Fibroblast of skin of left quadriceps (primary cell): ENCODE measurements at regions not wholly inside any gene's neighbourhood (a gene's known extent, or its start where the extent isn't known, plus 50 kb on each side); places are given as distances from the start of the nearest gene placed in this dataset.

Experiments
- DNase-seq, 2 experiments: peaks; one replicate each; pipeline ENCODE4 v3.0.0-alpha.2; 2013; ENCODE audit warnings: low read depth in 2 of 2

DNA sequence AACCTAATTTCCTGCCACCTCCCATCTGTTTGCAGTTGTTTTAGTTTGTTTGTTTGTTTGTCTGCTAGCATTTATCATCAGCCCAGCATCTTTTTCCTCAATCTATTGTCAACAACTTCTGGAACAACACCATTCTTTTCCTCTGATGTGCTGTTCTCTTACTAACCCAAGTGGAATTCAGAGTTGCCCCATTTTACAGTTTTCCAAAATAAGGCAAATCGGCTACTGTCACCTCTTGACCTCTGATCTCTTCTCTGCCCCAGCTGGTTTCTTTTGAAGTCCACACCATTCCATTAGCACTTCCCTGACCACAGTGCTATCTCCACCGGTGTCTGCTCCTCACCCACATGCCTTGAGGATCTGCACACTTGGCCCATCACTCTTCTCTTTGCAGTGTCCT lies 102.4 kb downstream of the EFNB2 start:
- no peak for DNase-seq

DNA sequence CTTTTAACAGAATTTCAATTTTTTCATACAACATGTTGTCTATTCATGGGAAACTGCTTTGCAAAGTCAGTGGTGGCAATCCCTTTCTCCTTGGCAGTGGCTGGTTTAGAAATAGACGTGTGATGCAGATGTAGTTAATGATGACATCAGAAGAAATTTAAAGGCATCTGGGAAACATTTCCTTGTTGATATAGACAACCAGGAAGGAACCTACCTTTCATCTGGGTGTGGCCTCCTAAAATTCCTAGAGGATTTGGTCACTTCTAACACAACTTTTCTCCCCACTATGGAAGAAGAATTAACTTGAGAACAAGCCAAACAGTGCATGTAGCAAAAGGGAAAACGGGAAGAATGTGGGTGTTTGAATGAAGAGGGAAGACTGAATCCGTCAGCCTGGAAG lies 102.8 kb downstream of the EFNB2 start:
- DNase-seq = no peak

DNA sequence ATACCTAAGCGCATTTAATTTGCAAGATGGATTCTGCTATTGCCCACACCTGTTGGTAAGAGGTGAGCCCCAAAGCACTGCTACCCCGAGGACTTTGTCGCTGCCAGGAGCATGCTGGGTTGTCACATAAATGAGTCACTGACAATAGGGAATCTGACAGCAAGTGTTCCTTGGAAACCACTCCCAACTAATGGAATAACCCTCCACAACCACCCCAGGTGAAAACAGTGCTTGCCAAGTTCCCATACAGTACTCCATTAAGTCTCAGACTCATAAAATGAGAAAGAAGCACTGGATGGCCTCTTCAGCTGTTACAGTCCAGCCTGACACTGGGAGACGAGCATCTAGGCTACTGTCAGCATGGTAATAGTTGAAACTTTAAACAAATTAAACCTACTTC lies 108.6 kb downstream of the EFNB2 start:
- DNase-seq = no peak

DNA sequence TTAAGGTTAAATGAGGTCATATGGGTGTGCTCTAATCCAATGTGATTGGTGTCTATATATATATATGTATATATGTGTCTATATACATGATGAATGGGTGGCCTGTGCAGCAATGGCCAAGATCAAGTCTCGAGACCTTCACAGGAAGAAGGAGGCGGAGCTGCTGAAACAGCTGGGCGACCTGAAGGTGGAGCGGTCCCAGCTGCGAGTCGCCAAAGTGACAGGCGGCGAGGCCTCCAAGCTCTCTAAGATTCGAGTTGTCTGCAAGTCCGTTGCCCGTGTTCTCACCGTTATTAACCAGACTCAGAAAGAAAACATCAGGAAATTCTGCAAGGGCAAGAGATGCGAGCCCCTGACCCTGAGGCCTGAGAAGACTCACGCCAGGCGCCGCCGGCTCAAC lies 109.8 kb downstream of the EFNB2 start:
- no peak for DNase-seq

DNA sequence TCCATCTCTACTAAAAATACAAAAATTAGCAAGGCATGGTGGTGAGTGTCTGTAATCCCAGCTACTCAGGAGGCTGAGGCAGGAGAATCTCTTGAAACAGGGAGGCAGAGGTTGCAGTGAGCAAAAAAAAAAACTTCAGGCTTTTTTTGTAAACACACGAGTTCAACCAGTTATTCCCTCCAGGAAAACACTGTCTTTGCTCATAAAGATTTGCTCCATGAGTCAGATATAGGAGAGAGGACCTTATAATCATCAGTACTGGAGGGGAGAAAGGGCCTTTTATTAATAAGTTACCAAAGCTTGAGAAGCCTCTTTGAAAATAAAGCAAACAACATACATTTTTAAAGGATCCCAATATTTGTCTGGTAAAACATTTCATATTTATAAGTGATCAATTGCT lies 110.7 kb downstream of the EFNB2 start:
- no peak for DNase-seq

DNA sequence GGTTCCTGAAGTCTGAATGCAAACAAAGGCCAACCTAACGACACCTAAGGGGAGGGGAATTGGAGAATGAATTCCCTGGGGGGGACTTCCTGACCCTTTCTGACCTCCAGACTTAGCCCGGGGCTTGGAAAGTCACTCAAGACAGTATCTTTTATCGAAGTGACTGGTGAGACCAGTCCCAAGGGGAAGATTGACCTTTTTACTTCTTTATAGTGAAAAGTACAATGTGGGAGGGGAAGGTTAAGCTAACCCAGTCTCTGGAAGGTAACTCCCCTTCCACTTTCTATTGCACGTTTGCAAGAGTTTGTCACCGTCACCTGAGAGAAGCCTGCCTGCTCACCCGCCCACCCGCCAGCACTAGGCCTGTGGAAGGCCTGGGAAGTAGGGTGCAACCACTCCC lies 111.9 kb downstream of the EFNB2 start:
- no peak for DNase-seq

DNA sequence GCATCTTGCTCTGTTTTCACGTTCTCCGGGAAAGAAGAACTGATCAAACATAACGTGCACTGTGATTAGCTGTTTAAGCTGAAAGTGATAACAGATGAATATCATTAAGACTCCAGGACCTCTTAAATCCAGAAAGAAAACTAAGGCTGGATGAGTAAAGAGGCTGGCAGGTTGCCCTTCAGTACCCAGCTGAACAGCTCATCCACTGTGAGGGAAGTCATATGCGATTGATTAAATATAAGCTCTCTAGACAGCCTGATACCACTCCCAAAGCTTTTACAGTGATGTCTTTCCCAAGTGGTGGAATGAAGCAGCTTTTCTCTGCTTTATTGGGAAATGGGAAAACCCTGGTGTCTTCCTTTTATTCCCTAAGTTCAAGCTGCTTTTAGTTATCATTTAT lies 116.9 kb downstream of the EFNB2 start:
- DNase-seq = peak; percentile 95 to 97

DNA sequence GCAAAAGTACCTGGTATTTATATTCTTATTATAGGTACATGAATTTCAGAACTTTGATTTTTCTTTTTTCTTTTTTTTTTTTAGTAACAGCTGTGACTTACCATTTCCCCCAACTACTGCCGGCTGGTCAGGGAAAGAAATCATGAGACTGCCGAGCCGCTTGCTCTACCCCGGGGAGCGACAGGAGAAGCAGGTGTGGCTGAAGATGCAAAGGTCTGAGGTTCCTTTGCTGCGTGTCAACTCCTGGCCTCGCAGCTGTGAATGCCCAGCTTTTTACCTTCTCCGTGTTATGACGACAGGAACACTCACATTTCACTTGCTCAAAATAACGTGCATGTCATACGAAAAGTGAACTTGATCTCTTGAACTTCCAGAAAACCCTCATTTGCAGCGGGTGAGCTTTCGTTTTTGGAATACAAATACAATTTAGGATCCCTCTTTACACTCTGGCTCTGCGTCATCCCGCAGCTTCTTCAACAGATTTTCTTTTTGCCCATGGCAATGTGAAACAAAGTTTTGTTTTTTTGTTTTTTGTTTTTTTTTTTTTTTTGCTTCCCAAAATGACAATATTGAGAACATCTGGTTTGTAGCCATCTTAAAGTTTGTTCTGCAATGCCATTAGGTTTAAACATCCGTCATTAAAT lies 117.9 kb downstream of the EFNB2 start:
- DNase-seq = no peak

DNA sequence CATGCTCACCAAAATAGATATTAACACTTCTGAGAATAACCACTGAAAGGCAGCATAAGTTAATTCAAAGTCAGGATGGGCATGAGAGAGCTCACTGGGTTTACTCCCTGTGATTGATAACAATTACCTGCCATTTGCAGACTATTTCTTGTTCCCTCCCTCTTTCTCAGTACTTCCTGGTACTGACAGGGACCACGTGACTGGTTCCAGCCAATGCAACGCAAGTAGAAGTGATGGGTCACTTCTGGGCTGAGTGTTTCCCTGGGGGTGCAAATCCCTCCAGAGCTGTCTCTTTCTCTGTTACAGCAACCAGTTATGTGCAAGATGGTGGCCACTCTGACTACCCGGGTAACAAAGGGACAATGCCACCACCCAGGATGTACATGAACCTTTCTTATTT lies 118.8 kb downstream of the EFNB2 start:
- DNase-seq = no peak

DNA sequence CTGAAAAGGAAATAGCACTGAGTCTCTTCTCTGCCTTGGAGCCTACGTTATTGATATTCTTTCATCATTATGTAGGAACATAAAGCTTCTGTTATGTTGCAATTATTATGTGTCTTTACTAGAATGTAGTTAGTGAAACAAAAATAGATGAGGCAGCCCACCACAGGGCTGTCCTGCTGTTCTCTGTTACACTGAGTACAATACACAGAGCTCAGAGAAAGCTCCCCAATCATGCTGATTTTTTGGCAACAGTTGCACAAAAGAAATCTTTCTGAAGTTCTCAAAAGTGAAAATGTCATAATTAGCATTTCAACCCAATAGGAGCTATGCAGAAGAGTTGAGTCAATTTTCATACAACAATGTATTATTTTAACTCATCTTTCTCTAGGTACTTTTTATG lies 119.5 kb downstream of the EFNB2 start:
- no peak for DNase-seq

DNA sequence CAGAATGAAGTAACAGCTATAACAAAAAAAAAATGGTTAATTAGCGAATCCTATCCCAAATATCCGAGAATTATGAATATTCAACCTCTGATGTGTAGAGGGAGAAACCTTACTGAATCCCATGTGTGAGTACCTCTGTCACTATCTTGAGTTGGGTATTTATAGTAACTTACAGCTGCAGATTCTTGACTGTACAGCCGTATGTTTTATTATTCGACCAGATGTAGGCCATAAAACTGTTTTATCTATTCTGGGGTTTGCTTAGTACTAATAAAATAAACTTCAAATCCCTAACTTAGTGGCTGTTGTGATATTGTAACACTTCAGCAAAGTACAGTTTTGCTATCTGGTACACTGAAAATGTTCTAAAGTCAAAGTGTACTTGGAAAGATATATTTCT lies 120.0 kb downstream of the EFNB2 start:
- DNase-seq = peak; percentile 15 to 17

DNA sequence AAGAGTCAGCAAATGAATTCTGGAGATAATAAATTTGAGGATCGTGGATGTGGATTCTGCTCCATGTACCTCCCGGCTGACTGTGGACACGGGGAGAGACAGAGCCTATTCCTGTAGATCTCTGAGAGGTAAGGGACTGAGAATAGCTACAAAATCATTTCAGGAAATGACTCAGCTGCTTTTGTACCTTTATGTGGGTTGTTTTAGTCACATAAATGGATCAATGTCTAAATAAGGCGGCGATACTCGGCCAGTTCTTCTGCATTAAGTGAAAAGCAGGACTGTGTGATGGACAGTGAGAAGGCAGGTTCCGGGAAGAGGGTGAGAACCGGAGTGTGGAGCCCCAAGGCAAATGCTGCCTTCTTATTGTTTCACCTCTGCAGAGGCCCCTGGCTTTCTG lies 128.1 kb downstream of the EFNB2 start:
- no peak for DNase-seq

DNA sequence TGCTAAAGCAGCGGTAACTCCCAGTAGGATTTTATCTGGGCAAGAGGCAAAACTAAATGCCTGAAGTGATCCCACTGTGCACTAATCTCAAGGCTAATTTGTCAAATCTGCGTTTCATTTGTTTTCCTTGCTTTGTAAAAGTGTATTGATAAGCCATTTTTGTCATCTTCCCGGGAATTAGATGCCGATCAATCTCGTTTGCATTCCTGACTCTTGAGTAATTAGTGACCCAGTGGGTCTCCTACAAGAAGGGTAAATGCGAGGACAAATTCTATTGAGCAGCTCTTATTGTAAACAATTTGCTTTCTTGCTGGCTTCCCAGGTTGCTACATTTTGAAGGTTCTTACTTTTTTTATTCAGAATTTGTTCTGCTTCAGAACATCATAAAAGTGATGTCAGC lies 129.7 kb downstream of the EFNB2 start:
- no peak for DNase-seq

DNA sequence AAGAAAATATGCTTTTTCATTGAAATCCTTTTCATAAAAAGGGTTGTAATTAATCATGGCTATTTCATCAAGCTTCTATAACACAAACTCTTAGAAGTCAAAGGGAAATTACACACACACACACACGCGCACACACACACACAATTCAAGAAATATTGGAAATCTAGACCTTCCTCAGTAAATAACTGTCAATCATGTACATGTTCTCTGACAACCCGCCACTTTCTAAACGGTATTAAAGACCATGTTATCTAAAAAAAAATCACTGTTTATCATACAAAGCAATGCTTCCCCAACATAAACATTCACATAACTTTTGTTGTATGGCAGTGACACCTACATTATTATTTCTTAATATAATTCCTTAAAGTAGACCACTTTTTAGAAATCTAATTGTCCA lies 132.2 kb downstream of the EFNB2 start:
- no peak for DNase-seq

DNA sequence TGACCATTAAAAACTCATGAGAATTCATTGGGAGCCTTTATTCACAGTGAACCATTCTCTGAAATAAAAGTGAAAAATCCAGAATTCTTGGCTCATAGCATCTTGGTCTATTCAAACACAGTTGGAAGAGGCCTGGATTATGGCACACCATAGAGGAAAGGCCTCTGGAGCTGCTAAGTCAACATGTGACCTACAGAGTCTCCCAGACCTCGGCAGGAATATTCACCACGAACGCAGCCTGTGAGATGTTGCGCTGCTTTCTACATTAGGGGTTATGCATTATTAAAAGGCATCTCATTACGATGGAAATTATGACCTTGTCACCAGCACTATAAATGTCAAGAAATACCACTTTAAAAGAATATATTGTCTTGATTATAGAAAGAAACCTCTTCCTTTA lies 132.6 kb downstream of the EFNB2 start:
- no peak for DNase-seq

DNA sequence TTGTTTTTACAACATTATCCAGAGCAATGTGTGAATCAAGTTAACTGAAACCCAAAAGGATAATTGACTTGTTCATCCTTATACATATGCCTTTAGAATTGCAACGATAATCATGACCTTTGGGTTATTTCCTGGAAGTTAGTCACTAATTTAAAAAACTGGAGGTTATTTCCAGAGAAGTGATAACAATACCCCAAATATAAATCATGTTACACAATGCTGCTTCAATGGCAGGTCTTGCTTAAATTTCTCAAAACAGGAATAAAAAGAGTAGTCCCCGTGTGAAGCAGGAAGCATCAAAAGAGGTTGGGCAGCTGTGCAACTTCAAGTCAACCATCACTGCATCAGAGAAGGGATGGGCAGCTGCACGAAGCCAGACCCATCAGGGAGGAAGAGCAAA lies 134.4 kb downstream of the EFNB2 start:
- DNase-seq = no peak

DNA sequence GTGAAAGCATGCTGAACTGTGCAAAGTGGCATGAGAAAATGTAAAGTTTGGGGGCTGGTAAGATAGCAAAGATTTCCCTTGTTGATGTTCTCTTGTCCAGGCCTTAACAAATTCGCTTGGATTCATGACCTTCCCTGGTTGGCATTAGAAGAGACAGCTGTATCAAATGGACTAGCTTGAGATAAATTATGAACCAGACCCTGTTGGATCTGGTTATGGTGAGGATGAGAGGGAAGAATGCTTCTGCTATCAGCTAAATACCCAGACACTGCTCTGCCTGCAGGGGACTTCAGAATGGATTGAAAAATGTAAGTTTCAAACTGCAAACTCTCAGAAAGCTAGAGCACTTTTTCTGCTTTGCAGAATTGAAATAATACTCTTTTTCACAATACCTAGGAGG lies 135.2 kb downstream of the EFNB2 start:
- no peak for DNase-seq

DNA sequence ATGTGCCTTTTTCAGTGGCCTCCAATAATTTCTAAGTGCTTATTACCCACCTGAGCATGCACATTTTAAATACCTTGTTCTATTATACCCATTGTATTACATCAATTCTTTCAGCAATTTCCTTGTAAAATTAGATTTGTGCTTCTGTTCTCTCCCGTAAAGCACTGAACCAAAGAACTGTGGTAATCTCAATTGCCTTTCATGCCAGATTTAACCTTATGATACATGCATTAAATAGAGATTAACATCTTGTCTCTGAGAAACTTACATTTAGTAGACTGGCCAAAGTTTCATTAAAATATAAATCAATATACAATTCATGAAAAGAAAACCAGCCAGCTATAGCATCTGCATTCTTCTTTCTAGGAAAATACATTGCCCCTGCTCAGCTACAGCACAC lies 137.2 kb downstream of the EFNB2 start:
- DNase-seq = no peak

DNA sequence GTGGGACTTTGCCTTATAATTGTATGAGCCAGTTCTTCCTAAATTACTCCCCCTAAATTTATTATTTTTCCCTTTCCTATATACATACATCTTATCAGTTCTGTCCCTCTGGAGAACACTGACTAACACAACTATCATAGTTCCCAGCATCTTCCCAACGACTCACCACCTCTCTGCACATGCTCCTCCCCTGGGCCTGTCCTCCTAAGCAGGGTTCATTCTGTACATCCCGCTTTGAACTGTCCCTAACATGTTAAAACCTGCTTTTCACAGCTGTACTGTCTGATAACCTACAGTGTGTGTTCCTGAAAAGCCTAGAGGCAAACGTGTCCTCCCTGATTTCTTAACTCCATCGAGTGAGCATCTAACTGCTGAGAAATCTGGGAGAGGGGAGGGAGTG lies 141.7 kb downstream of the EFNB2 start:
- no peak for DNase-seq

DNA sequence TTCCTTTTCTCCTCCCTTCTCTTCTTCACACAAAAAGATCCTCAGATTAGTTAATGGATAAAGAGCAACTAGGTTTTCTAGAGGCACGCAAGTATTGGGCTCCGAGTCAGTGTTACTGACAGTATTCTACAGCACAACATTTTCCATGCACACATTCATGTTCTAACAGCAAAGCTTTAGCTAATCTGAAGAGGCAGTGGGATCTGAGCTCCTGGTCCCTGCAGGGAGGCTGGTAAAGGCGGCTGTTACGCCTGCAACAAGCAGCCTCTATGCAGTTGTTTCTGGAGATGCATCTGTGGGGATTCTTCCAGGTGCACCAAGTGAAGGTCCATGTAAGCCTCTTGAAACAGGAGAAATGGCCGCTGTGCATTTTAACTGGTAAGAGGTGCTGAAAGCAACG lies 143.8 kb downstream of the EFNB2 start:
- no peak for DNase-seq

DNA sequence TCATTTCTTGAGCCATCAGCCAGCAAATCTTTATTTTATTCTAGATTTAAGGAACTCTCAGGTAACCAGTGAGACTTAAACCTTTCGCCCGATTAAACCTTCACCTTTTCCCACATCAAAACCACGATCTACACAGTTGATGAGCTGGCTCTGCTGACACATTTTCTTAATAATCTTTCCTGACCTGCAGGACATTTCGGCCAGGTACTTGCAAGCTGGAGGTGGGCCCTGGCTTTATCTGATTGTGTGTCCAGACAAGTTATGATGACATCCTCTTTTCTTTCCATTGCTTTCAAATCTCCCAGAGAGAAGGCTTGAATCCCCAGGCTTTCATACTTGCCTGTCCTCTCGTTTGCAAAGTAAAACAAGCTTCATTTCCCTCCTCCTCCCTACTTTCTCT lies 144.2 kb downstream of the EFNB2 start:
- no peak for DNase-seq

DNA sequence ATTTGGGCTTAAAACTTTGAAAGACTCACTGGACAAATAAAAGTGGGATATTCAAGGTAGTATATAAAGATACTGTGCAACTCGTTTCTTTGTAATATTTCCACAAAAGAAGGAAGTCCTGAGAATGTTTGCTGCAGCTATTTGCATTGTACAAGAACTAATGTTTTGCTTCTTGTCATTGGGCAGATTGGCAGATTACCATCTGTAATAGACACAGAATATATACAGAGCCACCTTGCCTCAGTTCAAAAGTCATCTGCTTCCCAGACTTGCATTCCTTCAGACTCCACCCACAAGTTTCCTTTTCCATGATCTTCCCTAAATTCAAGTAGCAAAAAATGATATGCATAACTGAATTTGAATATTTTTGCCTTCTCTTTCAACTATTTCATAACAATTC lies 145.1 kb downstream of the EFNB2 start:
- no peak for DNase-seq

DNA sequence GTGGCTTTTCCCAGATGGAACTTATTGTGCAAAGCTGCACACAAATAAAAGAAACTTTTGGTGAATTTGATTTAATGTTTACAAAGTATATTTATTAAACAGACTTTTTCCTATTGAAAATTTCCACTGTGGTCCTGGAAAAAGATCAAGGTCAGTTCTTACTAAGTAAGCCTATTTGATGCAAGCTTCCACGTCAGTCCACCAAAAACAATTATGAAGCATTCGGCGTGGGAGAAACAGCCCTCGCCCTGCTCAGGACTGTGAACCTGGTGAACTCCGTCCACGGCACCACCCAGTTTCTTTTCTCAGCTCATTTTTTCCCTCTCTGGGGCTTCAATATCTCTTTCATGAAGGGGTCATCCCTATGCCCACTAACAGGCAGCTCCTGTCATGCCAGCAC lies 149.8 kb downstream of the EFNB2 start:
- DNase-seq = no peak

DNA sequence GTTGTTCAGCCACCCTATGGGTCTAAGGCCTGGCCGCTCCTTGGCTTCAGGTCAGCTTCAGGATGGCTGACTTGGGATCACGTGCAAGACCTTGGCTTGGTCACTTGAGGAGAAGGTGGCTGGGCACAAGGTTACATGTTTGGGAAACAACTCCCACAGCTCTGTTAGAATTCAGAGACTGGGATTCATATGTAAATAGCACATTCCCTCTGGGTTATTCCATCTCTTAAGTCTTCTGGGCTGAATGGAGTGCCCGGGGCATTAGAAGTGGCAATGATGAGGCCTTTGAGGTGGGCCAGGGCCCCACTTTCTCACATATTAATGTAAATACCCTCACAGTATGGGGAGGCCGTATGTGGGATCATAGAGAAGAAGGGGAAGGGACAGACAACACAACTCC lies 150.9 kb downstream of the EFNB2 start:
- DNase-seq = no peak

DNA sequence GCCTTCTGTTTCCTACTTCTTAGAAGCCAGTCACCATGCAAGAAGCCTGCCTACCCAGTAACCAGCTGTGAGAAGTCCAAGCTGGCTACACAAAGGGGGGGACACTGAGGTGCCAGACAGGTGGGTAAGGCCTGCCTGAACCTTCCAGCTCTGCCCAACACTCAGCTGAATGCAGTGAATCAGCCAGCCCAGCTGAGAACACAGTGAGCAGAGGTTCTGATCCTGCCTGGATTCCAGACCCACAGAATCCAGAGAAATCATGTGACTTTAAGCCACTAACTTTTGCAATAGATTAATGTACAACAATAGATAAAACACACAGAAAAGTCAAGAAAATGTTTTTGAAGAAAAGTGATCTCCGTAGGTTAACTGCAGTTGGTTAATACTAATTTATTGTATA lies 151.7 kb downstream of the EFNB2 start:
- DNase-seq = no peak
